Loucy (cell line): ENCODE measurements at regions not wholly inside any gene's neighbourhood (a gene's known extent, or its start where the extent isn't known, plus 50 kb on each side); places are given as distances from the start of the nearest gene placed in this dataset.

ENCODE experiments used
- H2AFZ ChIP-seq: fragments of 200-600 bp; sonication (generic); 2 replicates; pipeline ENCODE4 v1.6.0; 2016; ENCODE audit warnings: antibody characterized with exemption, mild to moderate bottlenecking, low read length, moderate library complexity
- H3F3A ChIP-seq: fragments of 200-600 bp; 2 replicates; pipeline ENCODE4 v1.6.0; 2016; ENCODE audit warnings: antibody characterized with exemption, low read depth, mild to moderate bottlenecking
- H3K27me3 ChIP-seq: fragments of 200-600 bp; sonication (generic); 2 replicates; pipeline ENCODE4 v1.6.1; 2014; ENCODE audit warnings: low read length, mild to moderate bottlenecking; ENCODE audit not compliant: insufficient read depth, poor library complexity, severe bottlenecking
- H3K36me3 ChIP-seq: fragments of 200-600 bp; sonication (generic); 2 replicates; pipeline ENCODE4 v1.6.1; 2016; ENCODE audit warnings: low read length; ENCODE audit not compliant: insufficient read depth
- H3K4me1 ChIP-seq: fragments of 200-600 bp; sonication (generic); 2 replicates; pipeline ENCODE4 v1.5.1; 2014; ENCODE audit warnings: low read length, mild to moderate bottlenecking; ENCODE audit not compliant: insufficient read depth, poor library complexity, severe bottlenecking
- H3K4me2 ChIP-seq: fragments of 200-600 bp; sonication (generic); 2 replicates; pipeline ENCODE4 v1.6.0; 2014; ENCODE audit warnings: antibody characterized with exemption, low read length, low read depth, mild to moderate bottlenecking; ENCODE audit not compliant: poor library complexity, severe bottlenecking
- H3K4me3 ChIP-seq: fragments of 200-600 bp; sonication (generic); 2 replicates; pipeline ENCODE4 v1.5.1; 2014; ENCODE audit warnings: low read length, mild to moderate bottlenecking, mixed read lengths; ENCODE audit not compliant: poor library complexity, severe bottlenecking
- H3K79me2 ChIP-seq: fragments of 200-600 bp; sonication (generic); 2 replicates; pipeline ENCODE4 v1.6.1; 2014; ENCODE audit warnings: low read length; ENCODE audit not compliant: insufficient read depth
- H3K9ac ChIP-seq: fragments of 200-600 bp; sonication (generic); 2 replicates; pipeline ENCODE4 v1.6.0; 2014; ENCODE audit warnings: mild to moderate bottlenecking, low read depth, low read length, moderate library complexity; ENCODE audit not compliant: poor library complexity, severe bottlenecking
- H3K9me2 ChIP-seq: fragments of 200-600 bp; sonication (generic); replicated peaks from 2 replicates; pipeline ENCODE4 v1.6.1; 2016; ENCODE audit warnings: low read depth, low read length, mixed read lengths
- H3K9me3 ChIP-seq: fragments of 200-600 bp; sonication (generic); 2 replicates; pipeline ENCODE4 v1.6.1; 2014; ENCODE audit warnings: mild to moderate bottlenecking, antibody characterized with exemption, low read length, low read depth; ENCODE audit not compliant: insufficient read depth
- H4K20me1 ChIP-seq: fragments of 200-600 bp; sonication (generic); 2 replicates; pipeline ENCODE4 v1.6.0; 2014; ENCODE audit warnings: antibody characterized with exemption, low read length, mild to moderate bottlenecking; ENCODE audit not compliant: insufficient read depth, poor library complexity, severe bottlenecking
- CTCF ChIP-seq: fragments of 200-600 bp; sonication (generic); conservative IDR thresholded peaks from 2 replicates; pipeline ENCODE4 v1.5.1; 2014; ENCODE audit warnings: mild to moderate bottlenecking, antibody characterized with exemption, low read length
- EZH2phosphoT487 ChIP-seq: fragments of 200-600 bp; IDR thresholded peaks from 2 replicates; pipeline ENCODE4 v1.6.1; 2018; ENCODE audit warnings: antibody characterized with exemption, mild to moderate bottlenecking, moderate library complexity, borderline replicate concordance

- Histone ChIP-seq H3F3A (no peaks in the 10 kb centered on the region), H3K4me2 (no peak overlapping the region), H3K4me3 (no peak overlapping the region), H3K9ac (no peak overlapping the region), H3K79me2 (no peaks in the 10 kb centered on the region), H3K4me1 (no peaks in the 10 kb centered on the region), H3K9me2 (no peaks in the 10 kb centered on the region), H2AFZ (no peak overlapping the region), H3K36me3 (no peaks in the 10 kb centered on the region), H3K27me3 (no peaks in the 10 kb centered on the region), H4K20me1 (no peaks in the 10 kb centered on the region), H3K9me3 (no peaks in the 10 kb centered on the region)
- TF ChIP-seq CTCF (no peak), EZH2phosphoT487 (no peak)
These were observed 133.7 kb upstream of the RTL1 start for GRCh38 chr14:101037021-101037817.

GRCh38 chr14:101039031-101039754 is 135.7 kb upstream of the RTL1 start:
- H3K36me3 ChIP-seq: no peaks in the 10 kb centered on the region
- no peaks in the 10 kb centered on the region for H3K9me2 ChIP-seq
- no peak overlapping the region for H3K4me2 ChIP-seq
- no peaks in the 10 kb centered on the region for H3K9me3 ChIP-seq
- H2AFZ ChIP-seq: no peak overlapping the region
- H3F3A ChIP-seq: no peaks in the 10 kb centered on the region
- H3K9ac ChIP-seq: no peak overlapping the region
- H3K4me3 ChIP-seq: no peak overlapping the region
- no peaks in the 10 kb centered on the region for H3K79me2 ChIP-seq
- TF ChIP-seq CTCF: no peak
- TF ChIP-seq EZH2phosphoT487: no peak
- no peaks in the 10 kb centered on the region for H3K4me1 ChIP-seq
- H3K27me3 ChIP-seq: no peaks in the 10 kb centered on the region
- no peaks in the 10 kb centered on the region for H4K20me1 ChIP-seq

GRCh38 chr14:101039755-101040138 is 136.2 kb upstream of the RTL1 start:
- Histone ChIP-seq H3K4me1 (no peaks in the 10 kb centered on the region), H2AFZ (no peak overlapping the region), H3K9me3 (no peaks in the 10 kb centered on the region), H3K27me3 (no peaks in the 10 kb centered on the region), H3K4me2 (no peak overlapping the region), H3K9ac (no peak overlapping the region), H3K9me2 (no peaks in the 10 kb centered on the region), H4K20me1 (no peaks in the 10 kb centered on the region), H3K36me3 (no peaks in the 10 kb centered on the region), H3K4me3 (no peak overlapping the region), H3F3A (no peaks in the 10 kb centered on the region), H3K79me2 (no peaks in the 10 kb centered on the region)
- no peak for TF ChIP-seq EZH2phosphoT487
- TF ChIP-seq CTCF: no peak
